H1 (cell line): ENCODE measurements at regions not wholly inside any gene's neighbourhood (a gene's known extent, or its start where the extent isn't known, plus 50 kb on each side); places are given as distances from the start of the nearest gene placed in this dataset.

ENCODE experiments used
- EZH2 ChIP-seq: fragments of 200-600 bp; sonication (generic); IDR thresholded peaks from 2 replicates; pipeline ENCODE4 v1.7.1; 2012; ENCODE audit warnings: low read depth, mild to moderate bottlenecking, moderate library complexity, low read length, inconsistent platforms; ENCODE audit not compliant: severe bottlenecking
- JUN ChIP-seq: IDR thresholded peaks from 2 replicates; pipeline ENCODE4 v1.6.1; 2011; ENCODE audit warnings: low read depth, mild to moderate bottlenecking, improper control_type of control experiment, low read length
- POLR2A ChIP-seq, 2 experiments: IDR thresholded peaks; 1 replicate in 1 of 2; 2 replicates in 1 of 2; pipeline ENCODE4 v1.6.1; 2011; ENCODE audit warnings: low read depth in 2 of 2, low read length in 2 of 2, mild to moderate bottlenecking in 2 of 2; ENCODE audit errors: control extremely low read depth in 1 of 2
- TF ChIP-seq, protein P1 (sequence below), 3 experiments: IDR thresholded peaks; 1 replicate in 2 of 3; 2 replicates in 1 of 3; pipeline versions ENCODE4 v1.5.1 to v1.6.1; 2011; ENCODE audit warnings: low read length in 3 of 3, mild to moderate bottlenecking in 3 of 3, inconsistent platforms in 2 of 3, low read depth in 1 of 3, moderate library complexity in 1 of 3; ENCODE audit not compliant: insufficient read depth in 1 of 3; ENCODE audit errors: control extremely low read depth in 1 of 3

DNA sequence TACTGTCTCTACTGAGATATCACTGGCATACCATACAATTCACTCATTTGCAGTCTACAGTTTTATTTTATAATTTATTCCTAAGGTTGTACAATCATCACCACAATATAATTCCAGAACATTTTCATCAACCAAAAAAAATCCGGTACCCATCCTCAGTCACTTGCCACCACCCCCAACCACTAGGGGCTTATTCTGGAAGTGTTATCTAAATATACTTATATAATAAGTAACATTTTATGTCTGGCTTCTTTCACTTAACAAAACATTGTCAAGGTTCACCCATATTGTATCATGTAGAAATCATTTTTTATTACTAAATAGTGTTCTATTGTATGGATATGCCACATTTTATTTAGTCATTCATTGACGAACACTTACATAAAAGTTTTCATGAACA lies 440.8 kb downstream of the RNF144A start:
- TF ChIP-seq POLR2A (IDR thresholded peaks at IDR 0.05; ENCODE audit: control extremely low read depth in 1 of 2, low read depth in 2 of 2, low read length in 2 of 2) (no peak), EZH2 (no peak), JUN (no peak)
- TF ChIP-seq, protein P1, sequence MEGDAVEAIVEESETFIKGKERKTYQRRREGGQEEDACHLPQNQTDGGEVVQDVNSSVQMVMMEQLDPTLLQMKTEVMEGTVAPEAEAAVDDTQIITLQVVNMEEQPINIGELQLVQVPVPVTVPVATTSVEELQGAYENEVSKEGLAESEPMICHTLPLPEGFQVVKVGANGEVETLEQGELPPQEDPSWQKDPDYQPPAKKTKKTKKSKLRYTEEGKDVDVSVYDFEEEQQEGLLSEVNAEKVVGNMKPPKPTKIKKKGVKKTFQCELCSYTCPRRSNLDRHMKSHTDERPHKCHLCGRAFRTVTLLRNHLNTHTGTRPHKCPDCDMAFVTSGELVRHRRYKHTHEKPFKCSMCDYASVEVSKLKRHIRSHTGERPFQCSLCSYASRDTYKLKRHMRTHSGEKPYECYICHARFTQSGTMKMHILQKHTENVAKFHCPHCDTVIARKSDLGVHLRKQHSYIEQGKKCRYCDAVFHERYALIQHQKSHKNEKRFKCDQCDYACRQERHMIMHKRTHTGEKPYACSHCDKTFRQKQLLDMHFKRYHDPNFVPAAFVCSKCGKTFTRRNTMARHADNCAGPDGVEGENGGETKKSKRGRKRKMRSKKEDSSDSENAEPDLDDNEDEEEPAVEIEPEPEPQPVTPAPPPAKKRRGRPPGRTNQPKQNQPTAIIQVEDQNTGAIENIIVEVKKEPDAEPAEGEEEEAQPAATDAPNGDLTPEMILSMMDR (IDR thresholded peaks at IDR 0.05; ENCODE audit: control extremely low read depth in 1 of 3, insufficient read depth in 1 of 3, low read depth in 1 of 3, low read length in 3 of 3) = no peak
